Brain microvascular endothelial cell (primary cell): ENCODE measurements at regions not wholly inside any gene's neighbourhood (a gene's known extent, or its start where the extent isn't known, plus 50 kb on each side); places are given as distances from the start of the nearest gene placed in this dataset.

Experiments used
- DNase-seq: peaks from one replicate; pipeline ENCODE4 v3.0.0-alpha.2; 2020
- H3K27ac ChIP-seq: fragments of 250-450 bp; sonication (Bioruptor Pico); 2 replicates; pipeline ENCODE4 v1.5.1; 2020; ENCODE audit warnings: mild to moderate bottlenecking, moderate library complexity
- H3K27me3 ChIP-seq: fragments of 250-450 bp; sonication (Bioruptor Pico); replicated peaks from 2 replicates; pipeline ENCODE4 v1.5.1; 2020; ENCODE audit warnings: mild to moderate bottlenecking
- H3K36me3 ChIP-seq: fragments of 250-450 bp; sonication (Bioruptor Pico); replicated peaks from 2 replicates; pipeline ENCODE4 v1.5.1; 2020; ENCODE audit warnings: mild to moderate bottlenecking
- H3K4me3 ChIP-seq: 2 replicates; pipeline ENCODE4 v1.5.1; 2011; ENCODE audit warnings: low read depth, mild to moderate bottlenecking, control low read depth, low read length, moderate library complexity
- CTCF ChIP-seq: IDR thresholded peaks from 2 replicates; pipeline ENCODE4 v1.5.1; 2011; ENCODE audit warnings: low read depth, mild to moderate bottlenecking, moderate library complexity, low read length, control low read depth, inconsistent platforms; ENCODE audit errors: missing control alignments
- in situ Hi-C: cut with HindIII; loops from 2 replicates; pipeline ENCODE4 v1.10.0; 2017; ENCODE audit warnings: low sequenced_read_pairs, low pct_ligation_motif_present

- H3K27me3 ChIP-seq: no peaks in the 10 kb centered on the region
- no peak for DNase-seq
- H3K36me3 ChIP-seq: no peaks in the 10 kb centered on the region
- no peak for TF ChIP-seq CTCF
- H3K27ac ChIP-seq: no peak overlapping the region
- no peak overlapping the region for H3K4me3 ChIP-seq
- in situ Hi-C loops: no loop called here
These were observed 246.3 kb upstream of the PITRM1 start for GRCh38 chr10:3418926-3419325.

GRCh38 chr10:3418041-3418754, 245.6 kb upstream of the PITRM1 start:
- in situ Hi-C loops: no loop called here
- H3K36me3 ChIP-seq: no peaks in the 10 kb centered on the region

GRCh38 chr10:3417096-3417495, 244.5 kb upstream of the PITRM1 start:
- no peak for TF ChIP-seq CTCF
- Histone ChIP-seq H3K27me3 (no peaks in the 10 kb centered on the region), H3K36me3 (no peaks in the 10 kb centered on the region), H3K4me3 (no peak overlapping the region), H3K27ac (no peak overlapping the region)
- in situ Hi-C loops: no loop called here
- no peak for DNase-seq

More at GRCh38 chr10:3418041-3418754, 245.6 kb upstream of the PITRM1 start:
- TF ChIP-seq CTCF: no peak
- no peak for DNase-seq
- Histone ChIP-seq H3K27me3 (no peaks in the 10 kb centered on the region), H3K4me3 (no peak overlapping the region), H3K27ac (no peak overlapping the region)

- DNase-seq: no peak
- in situ Hi-C loops: no loop called here
- no peaks in the 10 kb centered on the region for H3K27me3 ChIP-seq
- H3K27ac ChIP-seq: no peak overlapping the region
- TF ChIP-seq CTCF: no peak
- no peak overlapping the region for H3K4me3 ChIP-seq
- no peaks in the 10 kb centered on the region for H3K36me3 ChIP-seq
These were observed 243.5 kb upstream of the PITRM1 start for GRCh38 chr10:3415878-3416605.

GRCh38 chr10:3415038-3415736, 242.6 kb upstream of the PITRM1 start:
- Histone ChIP-seq H3K27ac (no peak overlapping the region), H3K36me3 (no peaks in the 10 kb centered on the region), H3K4me3 (no peak overlapping the region), H3K27me3 (no peaks in the 10 kb centered on the region)
- in situ Hi-C loops: no loop called here
- DNase-seq: no peak
- TF ChIP-seq CTCF: no peak
